ENCODE measurements at regions not wholly inside any gene's neighbourhood (a gene's known extent, or its start where the extent isn't known, plus 50 kb on each side); places are given as distances from the start of the nearest gene placed in this dataset.
"Not testable (repeated sequence)": the region's sequence is repeated elsewhere in the genome, so short reads cannot be mapped to it uniquely, and the experiment has no call there.

DNA sequence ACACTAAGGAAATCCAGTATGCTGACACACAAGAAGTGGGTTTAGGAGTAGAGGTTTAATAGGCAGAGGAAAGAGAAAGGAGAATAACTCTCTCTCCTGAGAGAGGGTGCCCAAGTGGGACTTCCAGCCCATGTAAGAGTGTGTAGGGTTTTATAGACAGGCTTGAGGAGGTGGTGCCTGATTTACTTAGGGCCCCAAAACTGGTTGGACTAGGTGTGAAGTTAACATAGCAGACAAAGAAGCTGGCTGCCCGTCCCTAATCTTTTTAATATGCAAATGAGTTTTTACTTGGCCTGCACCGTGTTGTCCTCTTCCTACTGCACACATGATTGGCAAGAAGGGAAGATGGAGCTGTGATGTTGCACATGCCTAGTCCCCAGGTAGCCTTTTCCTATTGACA, 752.5 kb upstream of the SLITRK5 start:
- FAIRE-seq = no peak
- DNase-seq (ENCODE audit: low spot score in 2 of 2) = no peak

DNA sequence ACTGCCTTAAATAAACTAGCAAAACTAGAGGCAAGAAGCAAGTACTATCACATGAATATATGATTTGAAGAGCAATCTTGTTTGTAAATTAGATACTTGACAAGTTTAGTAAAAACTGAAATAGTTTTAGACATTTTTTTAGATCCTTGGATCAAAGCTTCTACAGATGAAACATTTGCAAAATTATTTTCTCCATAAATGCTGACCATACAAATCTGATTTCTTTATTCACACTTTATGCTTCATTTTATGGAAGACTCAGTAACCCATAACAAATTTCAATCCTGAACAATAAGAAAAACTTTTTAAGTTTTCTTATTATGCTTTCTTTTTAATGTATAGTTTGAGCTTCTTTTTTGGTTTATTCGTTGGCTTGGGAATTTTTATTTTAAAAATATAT, 750.2 kb upstream of the SLITRK5 start:
- FAIRE-seq (no peak), DNase-seq (ENCODE audit: low spot score in 2 of 2) (no peak)

DNA sequence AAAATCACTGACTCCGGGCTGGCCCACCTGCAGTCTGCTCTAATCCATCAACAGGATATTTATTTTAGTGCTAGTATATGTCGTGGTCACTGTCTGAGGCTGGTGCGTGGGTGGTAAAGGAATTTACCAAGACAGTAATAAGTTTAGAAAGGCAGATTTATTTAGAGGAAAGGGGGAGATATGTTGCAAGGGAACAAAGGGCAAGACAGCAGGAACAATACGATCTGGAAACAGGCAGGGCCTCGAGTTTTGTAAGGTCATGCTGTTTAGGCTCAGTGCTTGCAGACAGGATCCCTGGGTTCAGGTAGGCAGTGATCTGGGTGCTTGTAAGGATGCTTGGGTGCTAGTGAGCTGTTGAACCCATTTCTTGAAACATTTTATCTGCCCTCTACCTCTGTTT, 748.2 kb upstream of the SLITRK5 start:
- no peak for FAIRE-seq
- DNase-seq (ENCODE audit: low spot score in 2 of 2) = no peak

DNA sequence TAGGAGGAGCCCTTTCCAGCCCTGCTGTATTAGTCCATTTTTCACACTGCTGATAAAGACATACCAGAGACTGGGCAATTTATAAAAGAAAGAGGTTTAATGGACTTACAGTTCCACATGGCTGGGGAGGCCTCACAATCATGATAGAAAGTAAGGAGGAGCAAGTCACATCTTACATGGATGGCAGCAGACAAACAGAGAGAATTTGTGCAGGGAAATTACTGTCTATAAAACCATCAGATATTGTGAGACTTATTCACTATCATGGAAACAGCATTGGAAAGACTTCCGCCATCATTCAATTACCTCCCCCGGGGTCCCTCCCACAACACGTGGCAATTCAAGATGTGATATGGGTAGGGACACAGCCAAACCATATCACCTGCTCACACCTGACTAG, 744.3 kb upstream of the SLITRK5 start:
- FAIRE-seq; DNase-seq (ENCODE audit: low spot score in 2 of 2): not testable (repeated sequence)

DNA sequence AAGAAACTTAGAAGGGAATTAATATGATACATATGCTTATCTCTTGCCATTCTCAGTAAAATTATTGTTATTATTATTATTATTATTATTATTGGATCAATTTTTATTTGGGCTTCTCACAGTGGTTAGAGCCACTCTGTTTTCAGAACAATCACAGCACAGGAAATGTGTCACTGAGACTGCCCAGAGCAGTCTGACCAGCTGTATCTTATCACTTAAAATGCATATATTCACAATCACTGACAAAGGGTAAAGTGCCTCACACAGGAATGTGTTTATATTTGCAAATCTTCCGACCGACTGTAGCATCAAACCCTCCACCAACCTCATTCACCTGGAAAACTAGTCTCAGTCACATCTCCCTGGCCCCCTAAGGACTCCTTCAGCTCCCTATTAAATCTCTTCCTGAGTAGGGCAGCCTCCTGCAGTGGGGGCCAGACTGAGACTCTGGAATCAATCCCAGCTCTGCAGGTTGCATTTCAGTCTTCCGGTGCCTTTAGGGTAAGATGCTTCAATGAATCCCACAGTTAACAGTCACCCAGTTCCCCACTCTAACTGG, 738.3 kb upstream of the SLITRK5 start:
- FAIRE-seq = no peak
- DNase-seq (ENCODE audit: low spot score in 2 of 2) = no peak

DNA sequence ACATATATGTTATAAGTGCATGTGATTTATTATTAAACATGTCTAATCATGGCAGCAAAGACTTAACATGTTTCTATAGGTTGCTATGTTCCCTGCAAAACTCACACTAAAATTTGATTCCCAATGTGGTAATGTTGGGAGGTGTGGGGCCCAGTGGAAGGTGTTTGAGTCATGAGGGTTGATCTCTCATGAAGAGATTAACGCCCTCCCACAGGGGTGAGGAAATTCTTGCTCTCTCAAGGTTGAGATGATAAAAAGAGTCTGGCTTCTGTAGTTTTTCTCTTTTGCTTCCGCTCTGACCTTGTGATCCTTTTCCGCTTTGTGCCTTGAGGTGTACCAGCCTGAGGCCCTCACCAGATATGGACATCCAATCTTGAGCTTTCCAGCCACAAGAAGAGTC, 737.5 kb upstream of the SLITRK5 start:
- FAIRE-seq (no peak), DNase-seq (ENCODE audit: low spot score in 2 of 2) (no peak)

DNA sequence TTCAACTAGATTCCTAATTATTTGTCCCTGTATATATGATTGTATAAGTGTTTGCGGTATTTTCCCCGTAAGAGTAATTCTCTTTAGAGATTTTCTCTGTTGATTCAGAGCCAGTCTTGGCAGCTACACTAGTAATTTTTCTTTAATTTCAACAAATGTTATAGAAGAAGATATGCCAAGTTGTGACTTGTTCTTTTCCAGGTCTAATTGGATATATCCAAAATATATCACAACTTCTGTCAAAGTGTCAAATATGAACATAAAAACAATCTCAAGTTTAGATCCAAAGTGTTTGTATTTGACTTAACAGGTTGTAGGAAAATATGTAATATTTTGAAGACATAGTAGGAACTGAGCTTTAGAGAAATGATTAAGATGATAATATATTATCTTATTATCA, 733.9 kb upstream of the SLITRK5 start:
- no peak for DNase-seq (ENCODE audit: low spot score in 2 of 2)
- no peak for FAIRE-seq

DNA sequence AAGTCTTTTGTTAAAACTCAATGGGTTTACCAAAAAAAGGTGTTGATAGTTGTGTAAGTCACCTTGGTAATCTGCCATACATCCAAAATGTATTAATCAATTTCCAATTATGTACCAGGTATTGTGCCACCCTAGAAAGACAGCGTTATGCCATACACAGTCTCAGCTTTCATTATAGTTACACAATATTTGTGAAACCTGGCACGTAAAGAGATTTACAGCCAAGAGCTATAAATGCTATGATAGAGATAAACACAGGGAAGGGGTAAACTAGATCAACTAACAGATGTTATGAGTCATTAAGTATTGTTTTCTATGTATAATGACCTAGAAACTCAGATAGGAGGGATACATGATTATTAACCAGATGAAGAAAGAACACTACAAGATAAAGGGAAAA, 725.6 kb upstream of the SLITRK5 start:
- FAIRE-seq (no peak), DNase-seq (ENCODE audit: low spot score in 2 of 2) (no peak)

DNA sequence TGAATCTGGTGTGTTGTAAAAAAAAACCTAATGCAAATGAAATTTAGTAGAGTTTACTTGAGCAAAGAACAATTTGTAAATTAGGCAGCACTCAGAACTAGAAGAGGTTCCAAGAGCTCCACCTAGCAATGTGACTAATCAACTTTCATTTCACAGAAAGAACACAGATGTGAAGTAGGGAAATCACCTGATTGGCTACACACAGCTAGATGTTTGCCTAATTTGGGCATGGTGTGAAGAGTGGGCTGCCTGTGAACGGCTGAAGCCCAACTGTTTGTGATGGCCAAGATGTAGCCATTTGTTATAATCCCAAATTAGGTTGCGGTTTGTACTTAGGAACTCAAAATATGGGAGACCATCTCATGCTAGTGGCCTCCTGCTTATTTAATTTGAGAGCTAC, 724.4 kb upstream of the SLITRK5 start:
- no peak for FAIRE-seq

DNA sequence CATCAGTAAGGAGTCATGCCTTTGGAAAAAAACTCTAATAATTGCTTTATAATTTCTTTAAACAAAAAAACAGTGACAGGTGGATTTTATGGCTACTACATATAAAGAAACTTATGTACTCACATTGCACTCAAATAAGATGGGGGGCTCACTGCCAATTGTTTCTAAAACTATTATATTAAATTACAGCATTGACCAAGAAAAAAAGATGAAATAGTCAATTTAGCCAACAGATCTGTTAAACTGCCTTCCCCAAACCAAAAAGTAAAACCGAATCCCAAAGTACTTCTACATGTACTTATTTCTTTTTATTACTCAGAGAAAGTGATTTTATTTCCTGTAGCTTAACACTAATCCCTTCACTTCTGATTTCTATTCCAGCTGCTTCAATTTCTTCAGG, 716.8 kb upstream of the SLITRK5 start:
- DNase-seq (ENCODE audit: low spot score in 2 of 2) (no peak), FAIRE-seq (no peak)

More for the DNA sequence above, 724.4 kb upstream of the SLITRK5 start:
- DNase-seq (ENCODE audit: low spot score in 2 of 2) = no peak

DNA sequence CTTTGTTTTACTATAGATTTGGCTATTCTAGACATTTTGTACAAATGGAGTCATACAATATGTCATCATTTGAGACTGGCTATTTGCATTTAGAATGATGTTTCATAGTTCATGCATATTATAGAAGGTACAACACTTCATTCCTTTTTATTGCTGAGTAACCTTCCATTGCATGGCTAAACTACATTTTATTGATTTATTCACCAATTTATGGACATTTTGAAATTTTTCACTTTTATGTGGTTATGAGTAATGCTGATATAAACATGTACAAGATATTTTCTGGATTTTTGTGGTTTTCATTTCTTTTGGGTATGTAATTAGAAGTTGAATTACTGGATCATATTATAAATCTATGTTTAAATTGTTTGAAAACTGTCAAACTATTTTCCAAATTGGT, 710.3 kb upstream of the SLITRK5 start:
- DNase-seq (ENCODE audit: low spot score in 2 of 2) = no peak
- FAIRE-seq = no peak

DNA sequence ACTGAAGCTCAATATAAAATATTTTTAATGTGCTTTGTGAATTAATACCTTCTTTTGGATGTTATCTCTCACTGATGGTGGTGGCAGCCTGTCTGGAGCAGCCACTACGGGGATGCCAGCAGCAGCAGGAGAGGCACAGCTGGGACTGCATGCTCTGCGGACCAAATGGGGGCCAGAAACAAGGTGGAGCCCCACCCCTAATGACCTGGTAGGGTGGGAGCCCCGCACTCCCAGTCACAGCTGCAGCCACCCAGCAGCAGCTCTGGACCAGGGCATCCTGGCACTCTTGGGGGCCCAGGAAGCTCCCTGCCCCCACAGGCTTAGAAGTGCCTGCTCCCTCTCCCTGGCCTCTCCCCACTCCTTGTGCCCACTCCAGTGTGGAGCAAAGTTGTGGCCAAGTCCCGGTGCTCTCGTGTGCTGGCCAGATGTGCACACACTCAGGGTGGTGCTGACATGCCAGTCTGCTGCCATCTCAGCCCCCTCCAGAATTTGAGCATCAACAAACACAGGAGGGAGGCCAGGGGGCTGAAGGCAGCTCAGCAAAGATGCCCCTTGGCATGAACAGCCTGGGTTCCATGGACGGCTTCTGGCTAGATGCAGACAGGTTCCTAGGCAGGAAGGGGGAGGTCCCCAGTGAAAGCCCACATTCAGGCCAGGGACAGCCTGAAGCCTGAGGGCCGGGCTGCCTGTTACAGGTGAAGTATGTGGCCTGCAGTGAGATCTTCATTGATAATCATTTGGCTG, 696.7 kb upstream of the SLITRK5 start:
- no peak for DNase-seq (ENCODE audit: low spot score in 2 of 2)

DNA sequence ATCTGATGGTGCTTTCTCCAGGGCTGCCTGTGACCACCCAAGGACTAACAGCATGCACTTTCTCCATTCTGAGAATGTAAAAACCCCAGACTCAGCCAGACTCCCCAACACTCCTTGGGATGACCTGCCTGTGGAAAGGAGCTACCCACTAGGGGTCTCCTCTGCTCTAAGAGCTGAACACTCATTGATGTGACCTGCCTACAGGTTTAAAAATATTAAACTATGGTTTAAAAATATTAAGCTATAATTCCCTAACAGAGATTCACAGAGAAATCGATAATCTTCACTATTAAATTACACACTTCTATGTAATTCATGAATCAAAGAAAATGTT, 696.2 kb upstream of the SLITRK5 start:
- FAIRE-seq = no peak
- DNase-seq (ENCODE audit: low spot score in 2 of 2) = no peak

More for the DNA sequence above, 696.7 kb upstream of the SLITRK5 start:
- FAIRE-seq = no peak

DNA sequence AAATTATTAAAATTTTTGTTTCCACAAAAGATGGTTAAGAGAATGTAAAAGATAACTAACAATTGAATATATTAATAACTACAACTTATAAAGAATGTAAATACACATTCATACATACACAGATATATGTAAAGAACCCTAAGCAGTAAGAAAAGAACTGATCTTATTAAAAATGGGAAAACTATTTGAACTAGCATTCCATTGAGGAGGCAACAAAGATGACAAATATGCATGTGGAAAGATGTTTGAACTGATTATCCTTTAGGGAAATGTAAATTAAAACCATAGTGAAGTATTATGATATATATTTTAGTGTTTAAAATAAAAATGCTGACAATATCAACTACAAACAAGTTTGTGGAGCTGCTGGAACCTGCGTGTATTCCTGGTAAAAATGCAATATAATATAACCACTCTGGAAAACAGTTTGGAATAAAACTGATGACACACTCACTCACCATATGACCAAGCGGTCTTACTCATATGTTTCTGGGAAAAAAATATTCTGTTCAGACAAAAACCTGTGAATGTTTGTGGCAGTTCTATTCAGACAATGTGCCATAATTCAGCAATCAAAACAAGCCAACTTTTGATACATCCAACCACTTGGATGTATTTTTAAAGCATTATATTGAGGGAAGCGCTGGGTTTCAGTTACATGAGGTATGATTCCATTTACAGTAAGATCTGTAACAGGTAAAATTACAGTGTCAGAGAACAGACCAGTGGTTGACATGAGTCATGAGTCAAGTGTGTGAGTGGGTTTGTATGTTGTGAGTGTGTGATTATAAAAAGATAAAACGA, 694.4 kb upstream of the SLITRK5 start:
- DNase-seq (ENCODE audit: low spot score in 2 of 2) (no peak), FAIRE-seq (no peak)

DNA sequence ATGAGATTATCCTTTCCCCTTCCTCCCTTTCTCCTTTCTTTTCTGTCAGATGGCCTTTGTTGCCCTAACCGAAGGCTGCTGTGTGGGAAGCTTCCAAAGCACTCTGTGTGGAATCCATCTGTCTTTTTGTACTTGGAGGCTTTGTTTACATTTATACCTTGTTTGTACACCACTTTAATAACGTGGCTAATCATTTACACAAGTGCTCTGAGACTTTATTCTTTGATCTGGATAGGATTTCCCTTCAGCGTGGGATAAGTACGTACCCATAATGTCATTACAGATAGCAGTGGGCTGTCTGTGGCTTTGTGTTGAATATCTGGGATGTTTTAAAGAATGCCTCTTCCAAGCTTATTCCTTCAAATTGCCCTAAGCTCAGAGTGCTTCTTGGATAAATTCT, 684.7 kb upstream of the SLITRK5 start:
- DNase-seq (ENCODE audit: low spot score in 2 of 2) (no peak), FAIRE-seq (no peak)

DNA sequence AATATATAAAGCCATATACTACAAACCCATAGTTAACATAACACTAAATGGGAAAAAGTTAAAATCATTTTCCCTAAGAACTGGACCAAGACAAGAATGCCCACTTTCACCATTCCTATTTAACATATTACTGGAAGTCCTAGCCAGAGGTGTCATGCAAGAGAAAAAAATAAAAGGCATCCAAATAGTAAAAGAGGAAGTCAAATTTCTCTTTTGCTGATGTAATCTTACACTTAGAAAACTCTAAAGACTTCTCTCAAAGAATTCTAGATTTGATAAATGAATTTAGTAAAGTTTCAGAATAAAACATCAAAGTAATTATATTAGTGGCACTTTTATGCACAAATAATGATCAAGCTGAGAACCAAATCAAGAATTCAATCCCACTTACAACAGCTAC, 678.9 kb upstream of the SLITRK5 start:
- no peak for FAIRE-seq
- no peak for DNase-seq (ENCODE audit: low spot score in 2 of 2)

DNA sequence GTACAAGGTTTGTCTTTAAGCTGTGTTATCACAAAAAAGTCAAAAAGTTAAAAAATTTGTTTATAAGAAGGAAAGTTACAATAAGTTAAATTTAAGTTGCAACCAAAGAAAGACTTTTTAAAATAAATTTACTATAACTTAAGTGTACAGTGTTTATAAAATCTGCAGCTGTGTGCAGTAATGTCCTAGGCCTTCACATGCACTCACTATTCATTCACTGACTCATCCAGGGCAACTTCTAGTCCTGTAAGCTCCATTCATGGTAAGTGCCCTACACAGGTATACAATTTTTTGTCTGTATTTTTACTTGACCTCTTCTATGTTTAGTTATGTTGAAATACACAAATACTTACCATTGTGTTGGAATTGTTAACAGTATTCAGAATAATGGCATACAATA, 667.9 kb upstream of the SLITRK5 start:
- no peak for FAIRE-seq

DNA sequence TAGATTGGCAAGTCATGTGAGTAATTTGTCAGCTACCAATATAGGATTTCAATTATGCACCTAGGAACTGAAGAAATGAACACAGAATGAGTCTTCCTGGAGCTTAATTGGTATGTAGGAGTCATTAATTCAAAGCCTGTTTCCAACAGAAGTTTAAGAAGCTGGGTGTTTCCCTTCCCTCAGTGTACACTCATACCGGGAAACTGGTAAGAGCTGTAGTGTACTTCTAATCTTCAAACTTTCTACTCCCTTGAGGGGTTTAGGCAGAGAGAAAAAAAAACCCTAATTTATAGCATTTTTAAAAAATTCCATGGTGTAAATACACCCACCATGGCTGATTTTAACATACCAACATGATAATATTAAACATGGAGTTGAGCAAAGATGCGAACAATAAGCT, 665.7 kb upstream of the SLITRK5 start:
- no peak for DNase-seq (ENCODE audit: low spot score in 2 of 2)
- no peak for FAIRE-seq

More for the DNA sequence above, 667.9 kb upstream of the SLITRK5 start:
- no peak for DNase-seq (ENCODE audit: low spot score in 2 of 2)

DNA sequence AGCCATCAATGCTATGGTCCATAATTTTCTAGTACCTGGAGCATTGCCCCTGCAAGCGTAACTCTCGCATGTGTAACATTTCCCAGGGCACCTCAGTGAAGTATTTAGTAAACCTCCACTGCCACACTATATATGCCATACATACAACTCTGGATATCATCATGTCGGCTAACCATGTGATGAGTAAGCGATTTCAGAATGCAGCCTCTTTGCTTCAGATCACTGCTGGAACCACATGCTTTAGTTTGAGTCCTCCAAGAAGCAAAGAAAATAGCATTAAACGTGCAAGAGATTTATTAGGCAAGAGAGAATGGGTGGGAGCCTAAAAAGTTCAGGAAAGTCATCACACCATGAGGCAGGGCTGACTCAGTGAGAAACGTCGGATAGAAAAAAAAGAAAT, 635.6 kb upstream of the SLITRK5 start:
- FAIRE-seq = no peak
- DNase-seq (ENCODE audit: low spot score in 2 of 2) = no peak

DNA sequence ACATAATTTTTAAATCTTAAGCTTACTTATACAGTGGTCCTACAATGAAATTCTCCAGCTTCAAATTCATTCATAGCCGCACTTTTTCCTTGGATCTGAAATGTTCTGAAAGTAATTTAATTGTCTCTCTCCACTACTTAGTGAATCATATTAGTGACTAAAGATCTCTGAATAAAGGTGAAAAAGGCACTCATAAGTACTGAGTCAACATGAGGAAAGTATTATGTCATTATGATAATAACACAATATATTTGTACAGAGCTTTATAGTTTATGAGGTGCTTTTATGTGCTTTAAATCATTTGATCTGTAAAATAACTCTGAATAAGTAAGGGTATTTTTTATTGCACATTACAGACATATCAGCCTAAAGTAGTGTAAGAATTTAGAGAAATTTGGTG, 628.2 kb upstream of the SLITRK5 start:
- FAIRE-seq = no peak
- DNase-seq (ENCODE audit: low spot score in 2 of 2) = no peak

DNA sequence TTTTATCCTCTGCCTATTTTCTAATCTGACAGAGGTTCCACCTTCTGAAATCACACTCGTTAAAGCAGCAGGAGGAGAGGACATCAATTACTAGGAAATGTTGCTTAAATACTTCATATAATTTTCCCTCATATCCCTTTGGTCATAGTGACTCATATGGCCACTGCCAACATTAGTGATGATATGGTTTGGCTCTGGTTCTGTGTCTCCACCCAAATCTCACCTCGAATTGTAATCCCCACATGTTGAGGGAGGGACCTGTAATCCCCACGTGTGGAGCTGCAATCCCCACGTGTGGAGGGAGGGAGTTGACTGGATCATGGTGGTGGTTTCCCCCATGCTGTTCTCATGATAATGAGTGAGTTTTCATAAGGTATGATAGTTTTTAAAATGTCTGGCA, 618.4 kb upstream of the SLITRK5 start:
- no peak for DNase-seq (ENCODE audit: low spot score in 2 of 2)
- FAIRE-seq = no peak

Measured in frontal cortex (tissue), 3 donors.